ENCODE measurements at regions not wholly inside any gene's neighbourhood (a gene's known extent, or its start where the extent isn't known, plus 50 kb on each side); places are given as distances from the start of the nearest gene placed in this dataset.

GRCh38 chr10:10146604-10147003 lies 871.1 kb upstream of the CELF2 start:
- ChIA-PET CTCF (no interaction called here), POLR2A (no interaction called here)
- H3K4me1 Mint-ChIP-seq (ENCODE audit: low read depth, unreplicated experiment), result no peaks in the 10 kb centered on the region

GRCh38 chr10:10149899-10150298 lies 867.8 kb upstream of the CELF2 start:
- DNase-seq, result no peak
- no peaks in the 10 kb centered on the region for H3K9me3 Mint-ChIP-seq (ENCODE audit: unreplicated experiment)
- TF ChIP-seq CTCF (IDR thresholded peaks at IDR 0.05; ENCODE audit: insufficient read depth in 1 of 2, low read depth in 1 of 2, low read length in 1 of 2, severe bottlenecking in 1 of 2, unreplicated experiment in 1 of 2), result no peak
- no peaks in the 10 kb centered on the region for H3K27me3 ChIP-seq (replicated peaks; ENCODE audit: control insufficient read depth, insufficient read depth, low read length)
- H3K4me3 Mint-ChIP-seq (ENCODE audit: unreplicated experiment), result no peak overlapping the region
- no peak overlapping the region for H3K4me3 ChIP-seq (ENCODE audit: low read depth, low read length)
- BruUV-seq (replicated peaks), result no TSS peak
- CTCF ChIA-PET, result no interaction called here
- H3K36me3 ChIP-seq (ENCODE audit: control insufficient read depth, insufficient read depth, low read length), result no peaks in the 10 kb centered on the region
- H3K4me1 ChIP-seq, result no peaks in the 10 kb centered on the region
- no peaks in the 10 kb centered on the region for H3K36me3 Mint-ChIP-seq (ENCODE audit: insufficient read depth, unreplicated experiment)
- no peaks in the 10 kb centered on the region for H3K9me3 ChIP-seq
- intact Hi-C loops (cut with micrococcal nuclease; ENCODE audit: unreplicated experiment), result no loop called here
- H3K27me3 Mint-ChIP-seq (ENCODE audit: insufficient read depth, unreplicated experiment), result no peaks in the 10 kb centered on the region
- no peaks in the 10 kb centered on the region for H3K4me1 Mint-ChIP-seq (ENCODE audit: low read depth, unreplicated experiment)
- POLR2A ChIA-PET, result no interaction called here
- H3K27ac Mint-ChIP-seq (ENCODE audit: unreplicated experiment), result no peak overlapping the region

More at GRCh38 chr10:10146604-10147003, 871.1 kb upstream of the CELF2 start:
- DNase-seq, result no peak
- no peak for TF ChIP-seq CTCF (IDR thresholded peaks at IDR 0.05; ENCODE audit: insufficient read depth in 1 of 2, low read depth in 1 of 2, low read length in 1 of 2, severe bottlenecking in 1 of 2, unreplicated experiment in 1 of 2)
- no peaks in the 10 kb centered on the region for H3K9me3 ChIP-seq
- Mint-ChIP-seq H3K9me3 (ENCODE audit: unreplicated experiment) (no peaks in the 10 kb centered on the region), H3K36me3 (ENCODE audit: insufficient read depth, unreplicated experiment) (no peaks in the 10 kb centered on the region), H3K4me3 (ENCODE audit: unreplicated experiment) (no peak overlapping the region), H3K27ac (ENCODE audit: unreplicated experiment) (no peak overlapping the region), H3K27me3 (ENCODE audit: insufficient read depth, unreplicated experiment) (no peaks in the 10 kb centered on the region)
- intact Hi-C loops (cut with micrococcal nuclease; ENCODE audit: unreplicated experiment), result no loop called here
- no peak overlapping the region for H3K4me3 ChIP-seq (ENCODE audit: low read depth, low read length)
- no peaks in the 10 kb centered on the region; the same call in 1 of the 2 replicates for H3K27me3 ChIP-seq (replicated peaks; ENCODE audit: control insufficient read depth, insufficient read depth, low read length)
- no peaks in the 10 kb centered on the region for H3K36me3 ChIP-seq (ENCODE audit: control insufficient read depth, insufficient read depth, low read length)
- no TSS peak for BruUV-seq (replicated peaks)
- H3K4me1 ChIP-seq, result no peaks in the 10 kb centered on the region

- no peak for TF ChIP-seq CTCF (IDR thresholded peaks at IDR 0.05; ENCODE audit: insufficient read depth in 1 of 2, low read depth in 1 of 2, low read length in 1 of 2, severe bottlenecking in 1 of 2, unreplicated experiment in 1 of 2)
- Mint-ChIP-seq H3K36me3 (ENCODE audit: insufficient read depth, unreplicated experiment) (no peaks in the 10 kb centered on the region), H3K4me3 (ENCODE audit: unreplicated experiment) (no peak overlapping the region), H3K9me3 (ENCODE audit: unreplicated experiment) (peaks cover 12% of the 10 kb centered on the region), H3K27me3 (ENCODE audit: insufficient read depth, unreplicated experiment) (no peaks in the 10 kb centered on the region), H3K27ac (ENCODE audit: unreplicated experiment) (no peak overlapping the region), H3K4me1 (ENCODE audit: low read depth, unreplicated experiment) (no peaks in the 10 kb centered on the region)
- H3K27me3 ChIP-seq (replicated peaks; ENCODE audit: control insufficient read depth, insufficient read depth, low read length), result no peaks in the 10 kb centered on the region; the same call in 1 of the 2 replicates
- POLR2A ChIA-PET, result no interaction called here
- intact Hi-C loops (cut with micrococcal nuclease; ENCODE audit: unreplicated experiment), result no loop called here
- H3K36me3 ChIP-seq (ENCODE audit: control insufficient read depth, insufficient read depth, low read length), result no peaks in the 10 kb centered on the region
- BruUV-seq (replicated peaks), result no TSS peak
- H3K4me1 ChIP-seq, result no peaks in the 10 kb centered on the region
- DNase-seq, result no peak
- no peak overlapping the region for H3K4me3 ChIP-seq (ENCODE audit: low read depth, low read length)
- CTCF ChIA-PET, result no interaction called here
- peaks cover 7% of the 10 kb centered on the region; the same call in 1 of the 2 replicates for H3K9me3 ChIP-seq
Measured at GRCh38 chr10:10156917-10157600, 860.6 kb upstream of the CELF2 start.
